Uterus (tissue), 2 donors: ENCODE measurements at regions not wholly inside any gene's neighbourhood (a gene's known extent, or its start where the extent isn't known, plus 50 kb on each side); places are given as distances from the start of the nearest gene placed in this dataset.

Experiments
- POLR2A ChIP-seq, 2 donors: fragments of 450-650 bp; IDR thresholded peaks; one replicate each; pipeline ENCODE4 v1.6.1; 2016; ENCODE audit warnings: antibody characterized with exemption in 2 of 2, mild to moderate bottlenecking in 1 of 2, moderate library complexity in 1 of 2
- TF ChIP-seq, protein P1 (sequence below), 4 experiments: fragments of 200-600 bp in 2 of 4; fragments of 450-650 bp in 2 of 4; sonication (generic) in 2 of 4; IDR thresholded peaks; one replicate each; pipeline ENCODE4 v1.5.1; 2016 to 2019; ENCODE audit warnings: antibody characterized with exemption in 4 of 4, mild to moderate bottlenecking in 2 of 4, moderate library complexity in 1 of 4

DNA sequence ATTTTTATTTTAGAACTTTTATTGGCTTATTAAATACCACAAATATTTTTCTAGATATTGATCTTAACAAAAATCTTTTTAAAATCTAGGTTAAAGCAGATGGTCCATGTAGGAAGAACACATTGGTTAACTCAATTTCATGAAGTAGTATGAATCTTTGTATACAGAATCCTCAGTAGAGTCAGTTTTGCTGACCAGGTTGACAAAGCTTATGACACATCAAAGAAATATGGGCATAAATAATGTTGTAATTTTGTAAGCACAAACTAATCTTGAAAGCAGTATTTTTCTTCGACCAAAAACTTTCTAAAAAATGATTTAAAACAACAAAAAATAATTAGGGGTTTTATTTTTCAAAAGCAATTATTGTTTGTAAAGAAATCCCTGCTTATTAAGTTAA, 479.3 kb upstream of the PCDH10 start:
- TF ChIP-seq POLR2A (IDR thresholded peaks at IDR 0.05) = no peak
- TF ChIP-seq, protein P1, sequence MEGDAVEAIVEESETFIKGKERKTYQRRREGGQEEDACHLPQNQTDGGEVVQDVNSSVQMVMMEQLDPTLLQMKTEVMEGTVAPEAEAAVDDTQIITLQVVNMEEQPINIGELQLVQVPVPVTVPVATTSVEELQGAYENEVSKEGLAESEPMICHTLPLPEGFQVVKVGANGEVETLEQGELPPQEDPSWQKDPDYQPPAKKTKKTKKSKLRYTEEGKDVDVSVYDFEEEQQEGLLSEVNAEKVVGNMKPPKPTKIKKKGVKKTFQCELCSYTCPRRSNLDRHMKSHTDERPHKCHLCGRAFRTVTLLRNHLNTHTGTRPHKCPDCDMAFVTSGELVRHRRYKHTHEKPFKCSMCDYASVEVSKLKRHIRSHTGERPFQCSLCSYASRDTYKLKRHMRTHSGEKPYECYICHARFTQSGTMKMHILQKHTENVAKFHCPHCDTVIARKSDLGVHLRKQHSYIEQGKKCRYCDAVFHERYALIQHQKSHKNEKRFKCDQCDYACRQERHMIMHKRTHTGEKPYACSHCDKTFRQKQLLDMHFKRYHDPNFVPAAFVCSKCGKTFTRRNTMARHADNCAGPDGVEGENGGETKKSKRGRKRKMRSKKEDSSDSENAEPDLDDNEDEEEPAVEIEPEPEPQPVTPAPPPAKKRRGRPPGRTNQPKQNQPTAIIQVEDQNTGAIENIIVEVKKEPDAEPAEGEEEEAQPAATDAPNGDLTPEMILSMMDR (IDR thresholded peaks at IDR 0.05) = no peak
